GM12865 (cell line): ENCODE measurements at regions not wholly inside any gene's neighbourhood (a gene's known extent, or its start where the extent isn't known, plus 50 kb on each side); places are given as distances from the start of the nearest gene placed in this dataset.

Source experiments
- DNase-seq: peaks from one replicate; pipeline ENCODE4 v3.0.0; 2010; ENCODE audit warnings: low read depth
- H3K4me3 ChIP-seq: 2 replicates; pipeline ENCODE4 v1.5.1; 2011; ENCODE audit warnings: mild to moderate bottlenecking, low read depth, low read length, control low read depth
- TF ChIP-seq, protein P1 (sequence below): IDR thresholded peaks from 2 replicates; pipeline ENCODE4 v1.5.1; 2011; ENCODE audit warnings: low read length, control low read depth, low read depth, inconsistent platforms; ENCODE audit not compliant: insufficient read depth; ENCODE audit errors: missing control alignments

DNA sequence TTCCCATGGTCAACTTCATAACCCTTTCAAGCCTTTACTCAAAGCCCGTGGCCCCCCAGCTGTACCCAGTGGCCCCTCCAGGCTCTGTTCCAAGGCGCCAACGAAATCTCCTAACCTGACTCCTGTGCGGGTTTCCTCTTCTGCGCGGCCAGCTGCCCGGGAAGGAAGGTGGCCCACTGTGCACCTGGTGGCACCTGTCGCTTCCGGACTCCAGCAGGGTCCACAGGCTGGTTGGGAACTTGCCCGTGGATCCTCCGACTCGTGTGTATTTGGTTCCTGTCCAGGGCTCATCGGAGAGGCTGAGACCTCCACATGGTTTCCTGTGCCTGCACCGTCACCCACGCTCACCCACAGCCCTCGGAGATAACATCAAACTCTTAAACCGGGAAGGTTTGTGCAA, 335.4 kb downstream of the BRD1 start:
- no peak overlapping the region for H3K4me3 ChIP-seq
- DNase-seq: no peak
- TF ChIP-seq, protein P1, sequence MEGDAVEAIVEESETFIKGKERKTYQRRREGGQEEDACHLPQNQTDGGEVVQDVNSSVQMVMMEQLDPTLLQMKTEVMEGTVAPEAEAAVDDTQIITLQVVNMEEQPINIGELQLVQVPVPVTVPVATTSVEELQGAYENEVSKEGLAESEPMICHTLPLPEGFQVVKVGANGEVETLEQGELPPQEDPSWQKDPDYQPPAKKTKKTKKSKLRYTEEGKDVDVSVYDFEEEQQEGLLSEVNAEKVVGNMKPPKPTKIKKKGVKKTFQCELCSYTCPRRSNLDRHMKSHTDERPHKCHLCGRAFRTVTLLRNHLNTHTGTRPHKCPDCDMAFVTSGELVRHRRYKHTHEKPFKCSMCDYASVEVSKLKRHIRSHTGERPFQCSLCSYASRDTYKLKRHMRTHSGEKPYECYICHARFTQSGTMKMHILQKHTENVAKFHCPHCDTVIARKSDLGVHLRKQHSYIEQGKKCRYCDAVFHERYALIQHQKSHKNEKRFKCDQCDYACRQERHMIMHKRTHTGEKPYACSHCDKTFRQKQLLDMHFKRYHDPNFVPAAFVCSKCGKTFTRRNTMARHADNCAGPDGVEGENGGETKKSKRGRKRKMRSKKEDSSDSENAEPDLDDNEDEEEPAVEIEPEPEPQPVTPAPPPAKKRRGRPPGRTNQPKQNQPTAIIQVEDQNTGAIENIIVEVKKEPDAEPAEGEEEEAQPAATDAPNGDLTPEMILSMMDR: no peak

DNA sequence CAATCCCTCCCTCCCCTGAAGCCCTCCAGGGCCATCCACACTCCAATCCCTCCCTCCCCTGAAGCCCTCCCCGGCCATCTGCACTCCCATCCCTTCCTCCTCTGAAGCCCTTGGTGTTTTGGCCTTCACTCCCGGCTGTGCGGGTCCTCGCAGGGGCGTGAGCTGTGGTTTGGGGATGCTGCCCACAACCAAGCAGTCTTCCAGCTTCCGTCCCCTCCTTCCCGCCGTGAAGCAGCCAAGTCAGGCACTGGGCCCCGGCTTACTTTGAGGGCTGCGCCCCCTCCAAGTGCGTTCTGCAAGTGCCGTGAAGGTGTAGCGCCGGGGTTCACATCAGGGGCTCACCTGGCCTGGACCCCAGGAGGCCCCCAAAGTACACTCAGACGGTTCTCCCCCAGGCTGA, 335.9 kb downstream of the BRD1 start:
- TF ChIP-seq, protein P1: no peak
- no peak for DNase-seq
- no peak overlapping the region for H3K4me3 ChIP-seq

DNA sequence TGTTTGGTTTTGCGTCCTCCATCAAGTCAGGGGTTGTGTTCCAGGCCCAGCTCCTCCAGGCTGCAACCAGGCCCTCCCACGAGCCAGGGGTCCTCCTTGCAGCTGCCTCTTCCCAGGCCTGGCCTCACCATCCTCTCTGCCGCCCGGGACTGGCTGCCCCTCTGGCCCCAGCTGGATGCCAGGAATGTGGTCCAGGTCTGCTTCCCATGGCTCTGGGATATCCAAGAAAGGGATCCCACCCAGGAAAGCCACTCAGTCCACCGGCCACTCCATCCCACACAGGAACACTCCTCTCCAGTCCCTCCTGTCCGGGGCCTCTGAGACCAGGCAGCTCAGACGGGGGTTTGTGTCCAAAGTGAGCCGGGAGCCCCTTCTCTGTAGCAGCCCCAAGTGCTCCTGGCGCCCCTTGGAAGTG, 336.4 kb downstream of the BRD1 start:
- H3K4me3 ChIP-seq: no peak overlapping the region
- TF ChIP-seq, protein P1: no peak
- DNase-seq: no peak

DNA sequence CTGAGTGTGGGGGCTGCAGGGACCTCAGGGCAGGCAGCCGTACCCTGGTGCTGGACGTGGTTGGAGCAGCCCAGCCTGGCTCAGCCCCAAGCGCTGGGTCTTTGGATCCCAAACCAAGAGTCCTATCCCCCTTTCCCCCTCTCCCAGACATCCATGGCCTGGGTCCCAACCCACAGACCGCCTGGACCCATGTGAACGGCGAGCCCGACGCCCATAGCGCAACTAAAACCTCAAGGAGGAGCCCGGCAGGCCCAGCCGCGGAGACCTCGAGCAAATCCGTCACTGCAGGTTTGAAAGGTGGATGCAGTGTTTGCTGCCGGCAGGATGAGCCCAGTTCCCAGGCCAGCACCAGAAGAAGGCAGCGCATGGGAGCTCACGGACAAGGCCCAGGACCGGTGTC, 337.0 kb downstream of the BRD1 start:
- H3K4me3 ChIP-seq: no peak overlapping the region
- TF ChIP-seq, protein P1: no peak
- DNase-seq: no peak

DNA sequence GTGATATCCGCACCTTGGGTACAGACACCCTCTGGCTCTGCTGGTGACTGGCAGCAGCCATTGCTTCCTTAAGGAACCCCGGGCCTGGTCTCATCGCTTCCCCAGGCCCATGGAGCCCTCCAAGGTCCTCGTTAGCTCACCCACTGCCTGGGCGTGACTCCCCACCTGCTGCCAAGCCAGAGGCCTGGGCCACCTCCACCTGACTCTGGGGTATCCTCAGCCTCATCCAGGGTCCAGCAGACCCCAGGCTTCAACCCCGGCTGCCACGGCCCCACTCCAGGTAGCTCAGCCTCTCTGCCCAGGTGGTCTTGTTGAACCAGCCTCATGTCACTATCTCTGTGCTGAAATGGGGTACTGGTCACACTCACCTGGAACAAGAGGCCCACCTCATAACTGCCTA, 337.9 kb downstream of the BRD1 start:
- TF ChIP-seq, protein P1: no peak
- no peak overlapping the region for H3K4me3 ChIP-seq

DNA sequence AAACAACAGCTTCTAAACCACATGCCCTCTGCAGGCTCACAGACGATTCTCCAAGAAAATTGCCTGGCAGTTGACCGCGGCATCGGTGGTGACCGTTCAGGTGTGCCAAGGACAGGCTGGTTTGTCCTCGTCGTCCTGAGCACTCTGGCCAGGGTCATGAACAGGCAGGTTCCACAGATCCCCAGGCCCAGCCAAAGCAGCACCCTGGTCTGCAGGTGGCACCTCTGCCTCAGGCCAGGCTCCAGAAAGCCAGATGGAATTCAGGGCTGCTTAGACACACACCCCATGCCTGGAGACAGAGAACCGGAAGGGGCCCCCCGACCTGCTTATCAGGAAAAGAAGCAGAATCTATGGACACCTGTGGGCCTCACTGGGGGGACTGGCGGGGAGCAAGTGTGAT, 338.7 kb downstream of the BRD1 start:
- no peak overlapping the region for H3K4me3 ChIP-seq
- no peak for DNase-seq
- TF ChIP-seq, protein P1: no peak

More for the DNA sequence above, 337.9 kb downstream of the BRD1 start:
- DNase-seq: no peak

DNA sequence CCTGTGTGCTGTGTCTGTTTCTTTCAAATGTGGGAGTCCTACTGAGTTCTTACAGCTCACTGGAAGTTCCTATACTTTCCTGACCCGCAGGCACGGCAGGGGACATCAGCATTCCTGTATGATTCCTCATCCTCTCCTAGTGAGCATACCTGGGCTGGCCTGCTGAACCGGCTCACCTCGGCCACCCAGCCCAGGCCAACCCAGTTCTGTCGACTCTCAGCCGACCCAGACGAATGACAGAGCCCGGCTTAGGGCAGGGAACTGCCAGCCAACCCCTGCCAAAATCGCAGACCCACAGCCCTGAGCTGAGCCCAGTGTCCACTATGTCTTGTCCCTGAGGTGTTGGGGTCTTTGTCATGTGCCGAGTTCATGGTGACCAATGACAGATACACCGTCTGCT, 339.7 kb downstream of the BRD1 start:
- no peak overlapping the region for H3K4me3 ChIP-seq
- TF ChIP-seq, protein P1: no peak
- DNase-seq: no peak
